Sigmoid colon (tissue), 4 donors: ENCODE measurements at regions not wholly inside any gene's neighbourhood (a gene's known extent, or its start where the extent isn't known, plus 50 kb on each side); places are given as distances from the start of the nearest gene placed in this dataset.

Source experiments
- CTCF ChIP-seq, 4 experiments: fragments of 450-650 bp in 3 of 4; fragments of 200-600 bp in 1 of 4; IDR thresholded peaks; one replicate each; pipeline ENCODE4 v1.5.1; 2016 to 2019; ENCODE audit warnings: antibody characterized with exemption in 4 of 4, mild to moderate bottlenecking in 3 of 4, moderate library complexity in 2 of 4
- EP300 ChIP-seq, 4 donors: sonication (generic); formaldehyde crosslinking; IDR thresholded peaks; one replicate each; pipeline ENCODE4 v1.6.1; 2017; ENCODE audit warnings: antibody characterized with exemption in 4 of 4
- POLR2A ChIP-seq, 2 donors: fragments of 450-650 bp; IDR thresholded peaks; one replicate each; pipeline ENCODE4 v1.6.1; 2016; ENCODE audit warnings: antibody characterized with exemption in 2 of 2, mild to moderate bottlenecking in 2 of 2, moderate library complexity in 2 of 2
- POLR2AphosphoS5 ChIP-seq, 4 donors: sonication (generic); formaldehyde crosslinking; IDR thresholded peaks; one replicate each; pipeline ENCODE4 v1.6.1; 2017; ENCODE audit warnings: antibody characterized with exemption in 4 of 4

- no peak for TF ChIP-seq EP300 (IDR thresholded peaks at IDR 0.05)
- TF ChIP-seq POLR2A (IDR thresholded peaks at IDR 0.05), result no peak
- TF ChIP-seq CTCF (IDR thresholded peaks at IDR 0.05), result no peak
- TF ChIP-seq POLR2AphosphoS5 (IDR thresholded peaks at IDR 0.05), result no peak
Measured at GRCh38 chr6:26300359-26300758, 64.6 kb upstream of the BTN3A2 start.
